PC-3 (cell line): ENCODE measurements at regions not wholly inside any gene's neighbourhood (a gene's known extent, or its start where the extent isn't known, plus 50 kb on each side); places are given as distances from the start of the nearest gene placed in this dataset.

ENCODE experiments used
- EZH2phosphoT487 ChIP-seq: fragments of 300-600 bp; sonication (generic); IDR thresholded peaks from 2 replicates; pipeline ENCODE4 v1.6.1; 2018; ENCODE audit warnings: mild to moderate bottlenecking, antibody characterized with exemption, low read length, borderline replicate concordance
- TF ChIP-seq, protein P1 (sequence below): fragments of 300-600 bp; sonication (generic); conservative IDR thresholded peaks from 2 replicates; pipeline ENCODE4 v1.5.1; 2017; ENCODE audit warnings: antibody characterized with exemption, low read depth, mild to moderate bottlenecking, low read length

DNA sequence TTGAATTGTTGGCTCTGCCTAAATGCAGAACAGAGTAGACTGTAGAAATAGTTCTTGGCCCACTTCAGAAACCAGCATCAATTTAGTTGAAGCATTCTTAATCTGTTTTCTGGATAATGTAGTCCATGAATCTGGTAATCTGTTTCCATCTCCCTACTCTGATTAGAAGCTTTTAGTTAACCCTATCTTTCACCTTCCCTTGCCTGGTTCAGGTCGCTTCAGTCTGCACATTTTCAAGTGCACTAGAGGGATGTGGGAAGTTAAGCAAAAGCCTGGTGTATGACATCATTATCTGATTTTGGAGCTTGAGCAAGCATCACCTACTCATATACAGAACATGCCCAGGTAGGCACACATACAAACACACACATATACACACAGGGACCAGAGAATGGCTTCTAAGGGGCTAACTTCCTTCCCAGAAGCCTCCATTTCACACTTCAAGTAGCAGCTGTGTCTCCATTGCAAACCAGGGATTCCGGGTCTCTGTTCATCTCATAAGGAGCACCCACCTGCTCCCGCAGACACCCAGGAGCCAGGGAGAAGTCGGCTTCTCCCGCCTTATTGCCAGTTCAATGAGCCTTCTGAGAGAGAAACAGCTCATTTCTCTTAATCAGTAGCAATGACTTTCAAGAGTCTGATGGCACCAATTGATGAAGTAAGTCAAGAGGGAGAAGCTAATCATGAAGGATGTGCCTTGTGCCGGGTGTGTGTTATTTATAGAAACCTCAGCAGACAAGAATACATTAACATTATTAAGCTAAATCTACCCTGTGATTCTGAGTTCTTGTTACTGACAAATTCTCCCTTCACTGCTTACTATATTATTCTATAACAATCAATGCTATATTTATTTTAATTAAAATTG, 347.9 kb upstream of the STAC start:
- TF ChIP-seq, protein P1, sequence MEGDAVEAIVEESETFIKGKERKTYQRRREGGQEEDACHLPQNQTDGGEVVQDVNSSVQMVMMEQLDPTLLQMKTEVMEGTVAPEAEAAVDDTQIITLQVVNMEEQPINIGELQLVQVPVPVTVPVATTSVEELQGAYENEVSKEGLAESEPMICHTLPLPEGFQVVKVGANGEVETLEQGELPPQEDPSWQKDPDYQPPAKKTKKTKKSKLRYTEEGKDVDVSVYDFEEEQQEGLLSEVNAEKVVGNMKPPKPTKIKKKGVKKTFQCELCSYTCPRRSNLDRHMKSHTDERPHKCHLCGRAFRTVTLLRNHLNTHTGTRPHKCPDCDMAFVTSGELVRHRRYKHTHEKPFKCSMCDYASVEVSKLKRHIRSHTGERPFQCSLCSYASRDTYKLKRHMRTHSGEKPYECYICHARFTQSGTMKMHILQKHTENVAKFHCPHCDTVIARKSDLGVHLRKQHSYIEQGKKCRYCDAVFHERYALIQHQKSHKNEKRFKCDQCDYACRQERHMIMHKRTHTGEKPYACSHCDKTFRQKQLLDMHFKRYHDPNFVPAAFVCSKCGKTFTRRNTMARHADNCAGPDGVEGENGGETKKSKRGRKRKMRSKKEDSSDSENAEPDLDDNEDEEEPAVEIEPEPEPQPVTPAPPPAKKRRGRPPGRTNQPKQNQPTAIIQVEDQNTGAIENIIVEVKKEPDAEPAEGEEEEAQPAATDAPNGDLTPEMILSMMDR = no peak
- TF ChIP-seq EZH2phosphoT487 = no peak
